HG03558 (cell line): ENCODE measurements at regions not wholly inside any gene's neighbourhood (a gene's known extent, or its start where the extent isn't known, plus 50 kb on each side); places are given as distances from the start of the nearest gene placed in this dataset.
"Not testable (repeated sequence)": the region's sequence is repeated elsewhere in the genome, so short reads cannot be mapped to it uniquely, and the experiment has no call there.

ENCODE experiments used
- ATAC-seq: cut with Tn5 transposase; IDR thresholded peaks from one replicate; pipeline ENCODE4 v1.9.1; 2021; ENCODE audit warnings: moderate number of reproducible peaks; ENCODE audit not compliant: unreplicated experiment; ENCODE audit errors: extremely low read depth

- ATAC-seq: no peak
Measured at GRCh38 chr2:180258041-180258537, 251.0 kb upstream of the CWC22 start.

GRCh38 chr2:180257247-180257646 is 250.2 kb upstream of the CWC22 start:
- no peak for ATAC-seq

GRCh38 chr2:180255981-180256380 is 248.9 kb upstream of the CWC22 start:
- ATAC-seq: no peak

- ATAC-seq: no peak
Measured at GRCh38 chr2:180254872-180255271, 247.8 kb upstream of the CWC22 start.

GRCh38 chr2:180247658-180248057 is 240.6 kb upstream of the CWC22 start:
- no peak for ATAC-seq

- ATAC-seq: no peak
Measured at GRCh38 chr2:180246268-180246667, 239.2 kb upstream of the CWC22 start.

- ATAC-seq: no peak
Measured at GRCh38 chr2:180240774-180241173, 233.7 kb upstream of the CWC22 start.

GRCh38 chr2:180238729-180239128 is 231.6 kb upstream of the CWC22 start:
- ATAC-seq: no peak

GRCh38 chr2:180236061-180236460 is 229.0 kb upstream of the CWC22 start:
- ATAC-seq: not testable (repeated sequence)

GRCh38 chr2:180235506-180235905 is 228.4 kb upstream of the CWC22 start:
- not testable (repeated sequence) for ATAC-seq

GRCh38 chr2:180234991-180235390 is 227.9 kb upstream of the CWC22 start:
- ATAC-seq: not testable (repeated sequence)

- no peak for ATAC-seq
Measured at GRCh38 chr2:180231015-180231414, 223.9 kb upstream of the CWC22 start.

GRCh38 chr2:180227461-180227860 is 220.4 kb upstream of the CWC22 start:
- ATAC-seq: no peak

GRCh38 chr2:180225118-180225517 is 218.0 kb upstream of the CWC22 start:
- ATAC-seq: no peak

- ATAC-seq: no peak
Measured at GRCh38 chr2:180222644-180223043, 215.5 kb upstream of the CWC22 start.

- ATAC-seq: no peak
Measured at GRCh38 chr2:180219491-180219890, 212.4 kb upstream of the CWC22 start.

- ATAC-seq: no peak
Measured at GRCh38 chr2:180208841-180209240, 201.7 kb upstream of the CWC22 start.

GRCh38 chr2:180205621-180206235 is 198.6 kb upstream of the CWC22 start:
- no peak for ATAC-seq

- no peak for ATAC-seq
Measured at GRCh38 chr2:180203972-180204371, 196.9 kb upstream of the CWC22 start.

GRCh38 chr2:180202467-180202951 is 195.4 kb upstream of the CWC22 start:
- no peak for ATAC-seq

- no peak for ATAC-seq
Measured at GRCh38 chr2:180196419-180196977, 189.4 kb upstream of the CWC22 start.

- no peak for ATAC-seq
Measured at GRCh38 chr2:180195847-180196246, 188.8 kb upstream of the CWC22 start.
